ENCODE measurements at regions not wholly inside any gene's neighbourhood (a gene's known extent, or its start where the extent isn't known, plus 50 kb on each side); places are given as distances from the start of the nearest gene placed in this dataset.

DNA sequence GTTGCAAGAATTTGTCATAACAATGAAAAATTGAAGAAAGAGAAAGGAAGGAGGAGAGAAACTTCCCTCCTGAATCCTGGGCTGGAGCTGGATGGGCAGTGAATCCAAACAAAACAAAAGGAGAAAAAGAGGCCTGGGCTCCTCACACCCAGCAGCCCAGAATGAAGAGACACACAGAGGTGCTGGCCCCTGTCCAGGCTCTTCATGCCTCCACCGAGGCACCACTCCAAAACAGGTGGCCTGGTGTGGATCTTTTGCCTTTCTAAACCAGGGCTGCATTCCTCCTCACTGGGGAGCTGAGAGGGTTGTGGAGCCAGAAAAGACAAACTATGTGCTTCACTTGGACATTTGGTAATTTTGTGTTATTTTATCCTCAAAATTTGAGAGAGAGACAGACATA, 76.0 kb downstream of the FAM124B start:
- Histone ChIP-seq H3K27ac (no peak overlapping the region), H3K36me3 (no peaks in the 10 kb centered on the region), H3K4me1 (no peaks in the 10 kb centered on the region), H3K27me3 (no peaks in the 10 kb centered on the region), H3K9me3 (no peaks in the 10 kb centered on the region), H3K4me3 (no peak overlapping the region)
- intact Hi-C loops (cut with DNase I) = no loop called here
- 78% methylated on average over 1 of the region's 1 CpG for WGBS (ENCODE audit: insufficient coverage, low coverage, low lambda C conversion rate, missing lambda C conversion rate)
- DNase-seq (no peak), ATAC-seq (no peak)
- no peak for TF ChIP-seq POLR2A (IDR thresholded peaks at IDR 0.05)
- TF ChIP-seq, protein P1, sequence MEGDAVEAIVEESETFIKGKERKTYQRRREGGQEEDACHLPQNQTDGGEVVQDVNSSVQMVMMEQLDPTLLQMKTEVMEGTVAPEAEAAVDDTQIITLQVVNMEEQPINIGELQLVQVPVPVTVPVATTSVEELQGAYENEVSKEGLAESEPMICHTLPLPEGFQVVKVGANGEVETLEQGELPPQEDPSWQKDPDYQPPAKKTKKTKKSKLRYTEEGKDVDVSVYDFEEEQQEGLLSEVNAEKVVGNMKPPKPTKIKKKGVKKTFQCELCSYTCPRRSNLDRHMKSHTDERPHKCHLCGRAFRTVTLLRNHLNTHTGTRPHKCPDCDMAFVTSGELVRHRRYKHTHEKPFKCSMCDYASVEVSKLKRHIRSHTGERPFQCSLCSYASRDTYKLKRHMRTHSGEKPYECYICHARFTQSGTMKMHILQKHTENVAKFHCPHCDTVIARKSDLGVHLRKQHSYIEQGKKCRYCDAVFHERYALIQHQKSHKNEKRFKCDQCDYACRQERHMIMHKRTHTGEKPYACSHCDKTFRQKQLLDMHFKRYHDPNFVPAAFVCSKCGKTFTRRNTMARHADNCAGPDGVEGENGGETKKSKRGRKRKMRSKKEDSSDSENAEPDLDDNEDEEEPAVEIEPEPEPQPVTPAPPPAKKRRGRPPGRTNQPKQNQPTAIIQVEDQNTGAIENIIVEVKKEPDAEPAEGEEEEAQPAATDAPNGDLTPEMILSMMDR (IDR thresholded peaks at IDR 0.05) = no peak

DNA sequence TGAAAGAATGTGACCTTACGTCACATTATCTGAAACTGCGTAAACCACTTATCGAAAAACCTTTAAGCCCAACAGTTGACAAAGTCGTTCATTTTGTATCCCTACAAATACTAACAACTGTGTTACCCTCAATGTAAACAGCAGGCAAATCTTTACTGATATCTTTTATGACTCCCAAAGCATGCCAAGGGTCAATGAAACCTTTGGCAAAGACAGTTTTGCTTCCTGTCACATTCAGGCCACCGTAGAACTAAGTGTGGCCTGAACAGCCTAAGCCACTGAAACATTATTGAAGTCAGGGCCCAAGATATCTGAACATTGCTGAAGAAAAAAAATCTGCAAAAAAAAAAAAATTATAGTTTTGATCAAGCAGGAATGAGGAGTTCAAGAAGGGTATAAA, 77.3 kb downstream of the FAM124B start:
- intact Hi-C loops (cut with DNase I) = no loop called here
- TF ChIP-seq, protein P1 (IDR thresholded peaks at IDR 0.05) = no peak
- TF ChIP-seq POLR2A (IDR thresholded peaks at IDR 0.05) = no peak
- H3K4me3 ChIP-seq = no peak overlapping the region
- H3K27me3 ChIP-seq = no peaks in the 10 kb centered on the region
- no peak overlapping the region for H3K27ac ChIP-seq
- no peak for DNase-seq
- no peaks in the 10 kb centered on the region for H3K9me3 ChIP-seq
- H3K4me1 ChIP-seq = no peaks in the 10 kb centered on the region
- no peak for ATAC-seq
- no peaks in the 10 kb centered on the region for H3K36me3 ChIP-seq
- 58% methylated on average over 5 of the region's 5 CpGs for WGBS (ENCODE audit: insufficient coverage, low coverage, low lambda C conversion rate, missing lambda C conversion rate)

DNA sequence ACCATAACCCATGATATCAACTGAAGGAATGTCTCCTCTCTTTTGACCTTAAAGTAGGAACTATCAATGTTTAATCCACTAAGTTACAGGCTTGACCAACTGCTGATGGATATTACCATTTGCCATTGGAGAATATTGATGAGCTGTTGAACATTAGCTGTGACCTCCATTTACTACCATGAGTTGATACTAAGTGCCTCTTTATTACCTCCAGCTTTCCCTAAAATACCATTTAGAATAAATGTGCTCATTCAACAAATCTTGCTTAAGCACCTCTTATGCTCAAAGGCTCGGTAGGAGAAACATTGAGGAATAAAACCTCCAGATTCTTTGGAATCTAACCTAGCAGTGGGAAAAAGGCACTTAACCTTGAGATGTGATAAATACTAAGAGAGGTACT, 81.2 kb downstream of the FAM124B start:
- no peak overlapping the region for H3K27ac ChIP-seq
- H3K27me3 ChIP-seq = no peaks in the 10 kb centered on the region
- intact Hi-C loops (cut with DNase I) = no loop called here
- no peaks in the 10 kb centered on the region for H3K36me3 ChIP-seq
- H3K4me3 ChIP-seq = no peak overlapping the region
- DNase-seq (no peak), ATAC-seq (no peak)
- H3K4me1 ChIP-seq = no peaks in the 10 kb centered on the region
- H3K9me3 ChIP-seq = no peaks in the 10 kb centered on the region
- no peak for TF ChIP-seq POLR2A (IDR thresholded peaks at IDR 0.05)
- TF ChIP-seq, protein P1 (IDR thresholded peaks at IDR 0.05) = no peak
- WGBS (ENCODE audit: insufficient coverage, low coverage, low lambda C conversion rate, missing lambda C conversion rate) = 85% methylated on average over 1 of the region's 1 CpG

DNA sequence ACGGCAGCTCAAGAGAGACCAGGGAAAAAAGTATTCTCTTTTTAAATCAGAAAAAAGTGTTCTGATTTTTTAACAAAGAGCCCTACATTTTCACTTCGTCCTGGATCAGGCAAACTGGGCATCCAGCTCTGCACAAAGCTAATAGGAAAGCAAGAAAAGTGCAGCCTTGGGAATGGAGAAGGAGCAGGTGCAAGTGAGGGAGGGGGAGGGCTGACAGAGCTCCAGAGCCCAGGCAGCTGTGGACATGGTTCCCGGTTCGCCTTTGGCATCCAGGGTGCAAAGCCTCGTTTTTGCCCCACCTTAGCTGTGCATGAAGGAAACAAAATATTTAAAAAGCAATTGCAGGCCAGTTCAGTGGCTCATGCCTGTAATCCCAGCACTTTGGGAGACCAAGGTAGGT, 82.2 kb downstream of the FAM124B start:
- TF ChIP-seq, protein P1 (IDR thresholded peaks at IDR 0.05) = no peak
- TF ChIP-seq POLR2A (IDR thresholded peaks at IDR 0.05) = no peak
- intact Hi-C loops (cut with DNase I) = no loop called here
- H3K9me3 ChIP-seq = no peaks in the 10 kb centered on the region
- DNase-seq = no peak
- no peaks in the 10 kb centered on the region for H3K27me3 ChIP-seq
- no peak overlapping the region for H3K27ac ChIP-seq
- ATAC-seq = no peak
- no peak overlapping the region for H3K4me3 ChIP-seq
- H3K36me3 ChIP-seq = no peaks in the 10 kb centered on the region
- H3K4me1 ChIP-seq = no peaks in the 10 kb centered on the region
- WGBS (ENCODE audit: insufficient coverage, low coverage, low lambda C conversion rate, missing lambda C conversion rate) = 53% methylated on average over 4 of the region's 5 CpGs

DNA sequence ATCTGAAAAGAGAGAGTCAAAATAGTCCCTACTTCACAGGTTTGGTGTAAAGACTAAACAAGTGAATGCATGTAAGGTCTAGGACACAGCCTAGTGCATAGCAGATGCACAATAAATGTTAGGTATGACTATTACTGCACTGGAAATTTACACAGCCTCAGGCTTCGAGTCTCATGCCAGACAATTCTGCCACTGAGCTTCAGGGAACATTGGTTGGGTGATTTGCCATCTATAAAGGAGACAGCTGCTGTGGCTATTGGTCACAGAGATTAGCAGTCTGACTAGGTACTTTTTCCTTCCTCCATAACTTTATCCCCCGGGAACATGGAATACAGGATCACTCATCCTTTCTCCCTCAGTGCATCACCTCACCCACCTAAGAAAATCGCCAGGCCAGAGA, 89.2 kb downstream of the FAM124B start:
- no peak for DNase-seq
- H3K4me1 ChIP-seq = peaks cover 0 to 13% (median 4%) of the 10 kb centered on the region in 4 donors
- 61% methylated on average over 3 of the region's 3 CpGs for WGBS (ENCODE audit: insufficient coverage, low coverage, low lambda C conversion rate, missing lambda C conversion rate)
- H3K27ac ChIP-seq = no peak overlapping the region
- no peak for ATAC-seq
- no peaks in the 10 kb centered on the region for H3K9me3 ChIP-seq
- H3K4me3 ChIP-seq = no peak overlapping the region
- no peaks in the 10 kb centered on the region for H3K27me3 ChIP-seq
- H3K36me3 ChIP-seq = no peaks in the 10 kb centered on the region
- intact Hi-C loops (cut with DNase I) = no loop called here
- TF ChIP-seq, protein P1 (IDR thresholded peaks at IDR 0.05) = no peak
- no peak for TF ChIP-seq POLR2A (IDR thresholded peaks at IDR 0.05)

Measured in right lobe of liver (tissue), 6 donors.